Mammary epithelial cell (primary cell): ENCODE measurements at regions not wholly inside any gene's neighbourhood (a gene's known extent, or its start where the extent isn't known, plus 50 kb on each side); places are given as distances from the start of the nearest gene placed in this dataset.

Experiments used
- EZH2 ChIP-seq: IDR thresholded peaks from 2 replicates; pipeline ENCODE4 v1.6.1; 2012; ENCODE audit warnings: low read length, inconsistent platforms, borderline replicate concordance
- TF ChIP-seq, protein P1 (sequence below), 2 donors: IDR thresholded peaks in 1 of 2; conservative IDR thresholded peaks in 1 of 2; 2 replicates each; pipeline ENCODE4 v1.5.1; 2011 to 2012; ENCODE audit warnings: inconsistent platforms in 2 of 2, low read length in 2 of 2, mild to moderate bottlenecking in 2 of 2, control low read depth in 1 of 2, low read depth in 1 of 2; ENCODE audit not compliant: insufficient read depth in 1 of 2; ENCODE audit errors: extremely low read depth in 1 of 2

DNA sequence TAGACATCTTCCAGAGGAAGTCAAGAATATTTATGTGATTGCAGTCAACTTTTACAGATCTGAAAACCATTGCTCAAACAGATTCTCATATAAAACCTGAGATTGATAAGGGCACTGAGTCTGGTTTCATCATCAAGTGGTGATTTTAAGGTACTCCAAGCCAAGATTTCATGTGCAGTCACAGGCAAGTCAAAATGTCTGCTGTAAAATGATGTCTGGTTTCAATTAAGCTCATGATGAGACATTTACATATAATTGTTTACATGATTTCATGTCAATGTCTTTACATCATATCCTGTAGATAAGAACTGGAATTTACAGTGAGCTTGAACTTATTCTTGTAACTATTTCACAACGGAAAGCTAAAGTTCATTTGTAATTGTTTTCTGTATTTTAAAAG lies 1215.5 kb downstream of the ROBO2 start:
- TF ChIP-seq, protein P1, sequence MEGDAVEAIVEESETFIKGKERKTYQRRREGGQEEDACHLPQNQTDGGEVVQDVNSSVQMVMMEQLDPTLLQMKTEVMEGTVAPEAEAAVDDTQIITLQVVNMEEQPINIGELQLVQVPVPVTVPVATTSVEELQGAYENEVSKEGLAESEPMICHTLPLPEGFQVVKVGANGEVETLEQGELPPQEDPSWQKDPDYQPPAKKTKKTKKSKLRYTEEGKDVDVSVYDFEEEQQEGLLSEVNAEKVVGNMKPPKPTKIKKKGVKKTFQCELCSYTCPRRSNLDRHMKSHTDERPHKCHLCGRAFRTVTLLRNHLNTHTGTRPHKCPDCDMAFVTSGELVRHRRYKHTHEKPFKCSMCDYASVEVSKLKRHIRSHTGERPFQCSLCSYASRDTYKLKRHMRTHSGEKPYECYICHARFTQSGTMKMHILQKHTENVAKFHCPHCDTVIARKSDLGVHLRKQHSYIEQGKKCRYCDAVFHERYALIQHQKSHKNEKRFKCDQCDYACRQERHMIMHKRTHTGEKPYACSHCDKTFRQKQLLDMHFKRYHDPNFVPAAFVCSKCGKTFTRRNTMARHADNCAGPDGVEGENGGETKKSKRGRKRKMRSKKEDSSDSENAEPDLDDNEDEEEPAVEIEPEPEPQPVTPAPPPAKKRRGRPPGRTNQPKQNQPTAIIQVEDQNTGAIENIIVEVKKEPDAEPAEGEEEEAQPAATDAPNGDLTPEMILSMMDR (conservative IDR thresholded peaks at IDR 0.05 in 1 of 2, IDR thresholded peaks at IDR 0.05 in 1 of 2; ENCODE audit: extremely low read depth in 1 of 2, insufficient read depth in 1 of 2, low read depth in 1 of 2, low read length in 2 of 2) = no peak
- TF ChIP-seq EZH2 = no peak
